Stimulated activated naive B cell treated with anti-CD40 and anti-IgM and Interleukin-4, amounts not matched to agents 10 μg/mL and 1 μg/mL and 100 μg/mL, for 72 hours (primary cell): ENCODE measurements at regions not wholly inside any gene's neighbourhood (a gene's known extent, or its start where the extent isn't known, plus 50 kb on each side); places are given as distances from the start of the nearest gene placed in this dataset.

Experiments used
- ATAC-seq, 2 donors: fragments of 150-1000 bp; cut with Tn5 transposase; replicated peaks; 2 replicates each; pipeline ENCODE4 v1.10.0; 2021; ENCODE audit warnings: moderate library complexity in 1 of 2
- DNase-seq: peaks from one replicate; pipeline ENCODE4 v3.0.0; 2021
- H3K27ac Mint-ChIP-seq: one replicate; pipeline ENCODE4 v1.8.0; 2022; ENCODE audit warnings: mild to moderate bottlenecking, mixed read lengths
- H3K27me3 Mint-ChIP-seq, 2 donors: one replicate each; pipeline ENCODE4 v1.8.0; 2022; ENCODE audit warnings: mixed read lengths in 2 of 2
- H3K36me3 Mint-ChIP-seq, 2 donors: one replicate each; pipeline ENCODE4 v1.8.0; 2022; ENCODE audit warnings: mixed read lengths in 2 of 2, mild to moderate bottlenecking in 1 of 2
- H3K4me1 Mint-ChIP-seq, 2 donors: one replicate each; pipeline ENCODE4 v1.8.0; 2022; ENCODE audit warnings: mixed read lengths in 2 of 2, mild to moderate bottlenecking in 1 of 2
- H3K4me3 Mint-ChIP-seq, 2 donors: one replicate each; pipeline ENCODE4 v1.8.0; 2022; ENCODE audit warnings: mild to moderate bottlenecking in 2 of 2, mixed read lengths in 2 of 2, moderate library complexity in 1 of 2
- H3K9me3 Mint-ChIP-seq, 2 donors: one replicate each; pipeline ENCODE4 v1.8.0; 2022; ENCODE audit warnings: mixed read lengths in 2 of 2, mild to moderate bottlenecking in 1 of 2

DNA sequence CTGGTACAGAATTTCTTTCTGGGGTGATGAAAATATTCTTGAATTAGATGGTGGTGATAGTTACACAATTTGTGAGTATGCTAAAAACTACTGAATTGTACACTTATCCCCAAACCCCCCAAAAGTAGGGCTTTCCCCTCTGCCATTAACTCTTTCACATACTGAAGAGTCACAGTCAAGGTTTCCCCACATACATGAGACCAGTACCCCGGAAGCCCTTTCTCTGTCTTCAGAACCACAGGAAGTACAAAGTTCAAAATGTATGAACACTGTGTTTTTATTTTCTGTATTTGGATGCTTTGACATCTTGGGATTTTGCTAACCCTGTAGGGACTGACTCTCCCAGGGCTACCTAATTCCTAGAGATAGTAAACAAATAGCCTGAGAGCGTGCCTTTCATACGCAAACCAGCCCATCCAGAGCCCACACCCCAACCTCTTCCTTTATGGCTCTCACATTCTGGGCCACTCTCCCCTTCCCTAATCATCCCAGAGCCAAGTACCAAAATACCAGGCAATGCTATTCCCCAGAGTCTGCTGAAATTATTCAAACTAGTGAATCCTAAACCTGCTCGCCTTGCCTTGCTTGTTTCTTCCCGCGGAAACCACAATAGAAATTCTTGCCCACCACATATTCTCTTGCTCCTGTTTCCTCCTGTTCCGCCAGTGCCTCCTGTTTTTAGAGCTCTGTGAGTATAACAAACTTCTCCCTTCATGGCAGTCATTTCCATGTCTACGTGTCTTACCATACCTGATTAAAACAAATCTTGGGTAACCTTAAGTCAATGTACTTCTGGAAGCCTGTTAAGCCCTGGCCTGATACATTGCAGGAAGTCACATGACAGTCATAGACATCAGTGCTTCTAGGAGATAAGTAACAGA lies 524.8 kb downstream of the FUT8 start:
- H3K4me3 Mint-ChIP-seq: no peak overlapping the region
- peaks cover 7 to 13% of the 10 kb centered on the region in 2 donors for H3K27me3 Mint-ChIP-seq
- peaks cover 0 to 2% of the 10 kb centered on the region in 2 donors for H3K4me1 Mint-ChIP-seq
- H3K36me3 Mint-ChIP-seq: no peaks in the 10 kb centered on the region
- no peak for DNase-seq
- no peak overlapping the region for H3K27ac Mint-ChIP-seq
- no peaks in the 10 kb centered on the region for H3K9me3 Mint-ChIP-seq
- no peak for ATAC-seq

DNA sequence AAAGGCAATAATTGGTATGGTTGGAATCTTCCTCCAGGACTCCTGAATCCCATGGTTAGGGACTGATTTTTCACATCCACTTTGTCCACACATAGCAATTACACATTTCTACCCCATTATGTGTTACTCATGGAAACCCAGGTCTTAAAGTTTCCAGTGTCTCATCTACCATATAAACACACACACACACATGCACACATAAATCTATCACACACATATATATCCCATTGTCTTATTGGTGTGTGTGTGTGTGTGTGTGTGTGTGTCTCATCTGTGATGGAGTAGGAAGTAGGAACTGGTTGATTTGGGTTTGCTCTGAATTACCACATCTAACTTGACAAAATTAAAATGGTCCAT lies 525.4 kb downstream of the FUT8 start:
- no peak for DNase-seq
- no peak for ATAC-seq
- Mint-ChIP-seq H3K36me3 (no peaks in the 10 kb centered on the region), H3K4me1 (peaks cover 0 to 2% of the 10 kb centered on the region in 2 donors), H3K27me3 (peaks cover 7 to 13% of the 10 kb centered on the region in 2 donors), H3K9me3 (no peaks in the 10 kb centered on the region), H3K27ac (no peak overlapping the region), H3K4me3 (no peak overlapping the region)

DNA sequence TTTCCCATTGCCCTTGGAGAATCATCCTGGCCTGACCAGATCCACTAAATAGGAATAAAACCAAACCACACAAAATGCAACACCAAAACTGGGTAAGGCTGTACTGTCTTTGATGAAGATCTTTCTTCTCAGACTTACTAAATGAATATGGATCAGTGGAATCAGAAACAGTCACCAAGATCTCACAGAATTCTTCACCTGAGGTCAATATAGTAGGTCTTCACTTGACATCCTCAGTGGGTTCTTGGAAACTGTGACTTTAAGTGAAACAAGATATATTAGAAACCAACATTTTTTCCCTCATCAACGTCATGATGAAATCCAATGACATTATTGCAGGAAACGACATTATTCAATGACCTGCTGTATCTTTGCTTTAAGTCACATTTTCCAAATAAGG lies 526.2 kb downstream of the FUT8 start:
- no peak for ATAC-seq
- Mint-ChIP-seq H3K27ac (no peak overlapping the region), H3K4me1 (peaks cover 0 to 2% of the 10 kb centered on the region in 2 donors)

DNA sequence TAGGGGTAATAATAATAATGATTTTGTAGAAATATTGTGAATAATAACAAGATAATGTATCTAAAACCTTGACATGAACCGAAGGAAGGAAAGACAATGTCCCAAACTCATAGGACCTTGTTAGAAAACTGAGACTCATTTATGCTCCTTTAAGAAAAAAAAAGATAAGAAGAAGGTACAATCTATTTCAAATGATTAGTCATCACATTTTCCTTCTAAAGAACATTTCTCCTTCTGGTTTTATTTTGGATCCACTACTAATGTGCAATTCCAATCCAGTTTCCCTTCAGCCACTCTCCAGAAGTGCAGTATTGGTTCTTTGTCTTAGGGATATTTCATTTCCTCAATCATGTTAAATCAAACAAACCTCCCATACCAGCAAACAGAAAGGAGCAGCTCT lies 526.7 kb downstream of the FUT8 start:
- H3K36me3 Mint-ChIP-seq: no peaks in the 10 kb centered on the region
- DNase-seq (no peak), ATAC-seq (no peak)
- peaks cover 0 to 2% of the 10 kb centered on the region in 2 donors for H3K4me1 Mint-ChIP-seq
- H3K4me3 Mint-ChIP-seq: no peak overlapping the region
- no peaks in the 10 kb centered on the region for H3K9me3 Mint-ChIP-seq
- peaks cover 7 to 13% of the 10 kb centered on the region in 2 donors for H3K27me3 Mint-ChIP-seq
- H3K27ac Mint-ChIP-seq: no peak overlapping the region

More for the DNA sequence above, 526.2 kb downstream of the FUT8 start:
- H3K9me3 Mint-ChIP-seq: no peaks in the 10 kb centered on the region
- H3K36me3 Mint-ChIP-seq: no peaks in the 10 kb centered on the region
- no peak overlapping the region for H3K4me3 Mint-ChIP-seq
- DNase-seq: no peak
- peaks cover 7 to 13% of the 10 kb centered on the region in 2 donors for H3K27me3 Mint-ChIP-seq

DNA sequence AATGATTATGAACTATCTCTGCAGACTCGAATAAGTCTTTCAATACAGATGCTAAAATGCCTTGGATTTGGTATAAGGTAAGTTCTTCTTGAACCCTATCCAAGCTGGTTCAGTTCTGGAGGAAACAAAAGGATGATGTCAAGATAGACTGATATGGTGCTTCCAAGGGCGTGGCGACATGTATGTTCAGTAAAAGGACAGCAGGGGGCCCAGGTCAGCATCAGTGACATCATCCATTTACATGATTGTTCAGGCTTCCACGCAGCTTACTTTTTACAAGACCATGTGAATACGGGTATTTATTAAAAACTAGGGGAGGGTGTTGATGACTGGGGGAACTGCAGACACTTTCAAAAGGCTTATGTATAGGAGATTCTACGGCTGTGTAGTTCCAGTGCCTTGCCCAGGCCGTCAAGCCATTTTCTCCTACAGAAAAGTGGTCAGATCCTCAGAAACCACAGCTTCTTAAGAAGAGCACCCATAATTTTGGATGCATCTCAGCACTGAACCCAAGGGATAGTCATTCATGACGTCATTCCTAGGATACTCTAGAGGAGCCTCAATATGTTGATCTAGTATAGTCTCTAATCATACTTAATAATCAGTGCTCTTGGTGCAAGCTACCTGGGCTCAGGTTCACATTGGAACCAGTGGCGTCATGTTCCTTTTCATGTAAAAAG lies 527.7 kb downstream of the FUT8 start:
- ATAC-seq (peak; percentile 60), DNase-seq (no peak)
- H3K27ac Mint-ChIP-seq: no peak overlapping the region
- H3K4me3 Mint-ChIP-seq: no peak overlapping the region
- H3K4me1 Mint-ChIP-seq: peaks cover 0 to 2% of the 10 kb centered on the region in 2 donors
- peaks cover 7 to 13% of the 10 kb centered on the region in 2 donors for H3K27me3 Mint-ChIP-seq
- no peaks in the 10 kb centered on the region for H3K36me3 Mint-ChIP-seq
- H3K9me3 Mint-ChIP-seq: no peaks in the 10 kb centered on the region

DNA sequence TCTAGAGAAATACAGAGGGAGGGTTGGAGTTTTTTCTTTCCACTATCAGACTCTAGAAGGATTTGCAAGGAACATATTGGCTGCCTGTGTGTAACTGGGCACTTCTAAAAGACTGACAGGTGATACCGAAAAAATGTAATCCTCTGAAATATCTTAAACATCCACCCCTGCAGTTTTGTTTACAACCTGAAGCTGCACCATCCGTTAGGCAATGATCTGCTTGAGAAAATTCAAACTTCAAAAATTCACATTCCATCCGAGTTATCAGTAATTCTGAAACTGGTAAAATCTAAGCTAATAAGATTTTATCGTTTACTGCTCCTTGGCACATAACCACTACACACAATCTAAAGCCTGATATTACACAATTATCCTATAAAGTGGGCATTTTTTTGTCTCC lies 528.6 kb downstream of the FUT8 start:
- Mint-ChIP-seq H3K36me3 (no peaks in the 10 kb centered on the region), H3K27ac (no peak overlapping the region), H3K27me3 (peaks cover 7 to 13% of the 10 kb centered on the region in 2 donors), H3K4me1 (peaks cover 0 to 2% of the 10 kb centered on the region in 2 donors), H3K4me3 (no peak overlapping the region), H3K9me3 (no peaks in the 10 kb centered on the region)
- DNase-seq (no peak), ATAC-seq (no peak)

DNA sequence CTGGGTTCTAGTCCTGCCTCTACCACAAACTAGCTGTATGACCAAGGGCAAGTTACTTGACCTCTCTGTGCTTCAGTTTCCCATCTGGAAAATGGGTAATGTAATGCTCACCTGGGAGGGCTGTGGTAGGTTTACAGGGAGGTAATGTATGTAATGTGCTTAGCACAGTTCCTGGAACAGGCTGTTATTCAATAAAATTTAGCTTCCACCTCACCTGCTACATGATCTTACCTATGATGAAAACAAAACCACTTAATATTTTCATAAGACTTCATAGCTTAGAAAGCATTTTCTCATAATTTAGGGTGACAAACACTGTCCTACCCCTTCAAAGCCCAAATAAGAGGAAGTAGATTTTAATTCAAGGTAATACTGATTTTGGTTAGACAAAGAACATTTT lies 530.6 kb downstream of the FUT8 start:
- no peak for DNase-seq
- Mint-ChIP-seq H3K27ac (no peak overlapping the region), H3K9me3 (no peaks in the 10 kb centered on the region), H3K36me3 (no peaks in the 10 kb centered on the region), H3K27me3 (peaks cover 15 to 20% of the 10 kb centered on the region in 2 donors), H3K4me3 (no peak overlapping the region), H3K4me1 (no peaks in the 10 kb centered on the region)
- ATAC-seq: no peak

DNA sequence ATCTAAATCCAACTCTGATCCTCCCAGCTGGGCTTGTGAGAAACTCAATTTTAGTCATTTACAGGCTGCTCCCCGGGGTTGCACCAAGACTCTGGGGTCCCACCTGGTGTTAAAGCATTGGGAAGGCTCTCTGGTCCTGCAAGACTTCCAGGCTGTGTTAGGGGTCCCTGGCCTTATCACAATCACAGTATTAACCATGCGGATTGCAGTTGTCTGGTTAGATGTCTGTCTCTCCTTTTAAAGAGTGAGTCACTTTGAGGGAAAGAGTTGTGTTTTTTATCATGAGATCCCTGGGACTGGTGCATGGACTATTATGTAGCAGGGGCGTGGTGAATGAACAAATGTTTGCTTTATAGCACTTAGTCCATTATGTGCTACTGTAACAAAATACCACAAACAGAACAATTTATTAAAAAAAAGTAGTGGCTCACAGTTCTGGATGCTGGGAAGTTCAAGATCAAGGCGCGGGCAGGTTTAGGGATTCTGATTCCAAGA lies 531.4 kb downstream of the FUT8 start:
- Mint-ChIP-seq H3K27ac (no peak overlapping the region), H3K27me3 (peaks cover 18 to 19% of the 10 kb centered on the region in 2 donors), H3K36me3 (no peaks in the 10 kb centered on the region), H3K4me3 (no peak overlapping the region), H3K4me1 (no peaks in the 10 kb centered on the region), H3K9me3 (no peaks in the 10 kb centered on the region)
- DNase-seq (no peak), ATAC-seq (no peak)

DNA sequence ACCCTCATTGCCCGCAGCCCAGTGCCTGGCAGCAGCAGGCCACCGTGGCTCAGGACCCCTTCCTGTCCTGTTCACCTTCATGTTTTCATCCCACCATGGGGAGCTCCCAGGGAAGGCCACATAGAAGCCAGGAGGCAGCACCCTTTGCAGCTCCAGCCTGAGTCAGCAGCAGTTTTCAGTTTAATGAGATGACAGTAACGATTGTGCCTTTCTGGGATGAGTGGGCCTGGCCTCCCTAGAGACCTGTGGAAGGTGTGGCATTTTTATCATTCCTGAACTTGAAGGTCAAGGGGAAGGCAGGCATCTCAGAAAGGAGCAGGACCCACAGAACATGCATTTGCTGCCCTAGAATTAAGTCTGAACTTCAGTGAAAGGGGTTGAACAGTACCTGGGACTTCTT lies 532.8 kb downstream of the FUT8 start:
- Mint-ChIP-seq H3K4me3 (no peak overlapping the region), H3K27ac (no peak overlapping the region), H3K9me3 (no peaks in the 10 kb centered on the region)

DNA sequence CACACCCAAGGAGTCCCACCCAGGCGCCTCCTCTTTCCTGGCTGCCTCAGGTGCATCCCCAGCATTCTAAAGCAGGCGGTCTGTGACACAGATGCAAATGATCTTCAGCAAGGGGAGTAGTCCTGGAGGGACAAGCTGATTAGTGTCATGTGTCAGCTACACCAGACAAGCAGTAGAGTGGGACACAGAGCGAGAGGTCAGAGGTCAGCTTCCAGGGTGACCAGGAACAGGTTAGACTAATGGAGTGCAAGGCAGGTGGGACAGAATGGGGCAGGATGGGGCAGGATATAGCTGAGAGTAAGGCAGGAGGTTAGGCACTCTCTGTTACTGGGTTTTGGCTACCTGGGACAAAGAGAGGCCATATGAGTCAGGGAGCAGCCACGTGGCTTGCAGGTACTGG lies 534.0 kb downstream of the FUT8 start:
- H3K27me3 Mint-ChIP-seq: peaks cover 24 to 29% of the 10 kb centered on the region in 2 donors
- H3K4me3 Mint-ChIP-seq: no peak overlapping the region

More for the DNA sequence above, 532.8 kb downstream of the FUT8 start:
- DNase-seq (no peak), ATAC-seq (no peak)
- no peaks in the 10 kb centered on the region for H3K36me3 Mint-ChIP-seq
- H3K27me3 Mint-ChIP-seq: peaks cover 18 to 23% of the 10 kb centered on the region in 2 donors
- H3K4me1 Mint-ChIP-seq: peaks cover 8 to 9% of the 10 kb centered on the region in 2 donors

DNA sequence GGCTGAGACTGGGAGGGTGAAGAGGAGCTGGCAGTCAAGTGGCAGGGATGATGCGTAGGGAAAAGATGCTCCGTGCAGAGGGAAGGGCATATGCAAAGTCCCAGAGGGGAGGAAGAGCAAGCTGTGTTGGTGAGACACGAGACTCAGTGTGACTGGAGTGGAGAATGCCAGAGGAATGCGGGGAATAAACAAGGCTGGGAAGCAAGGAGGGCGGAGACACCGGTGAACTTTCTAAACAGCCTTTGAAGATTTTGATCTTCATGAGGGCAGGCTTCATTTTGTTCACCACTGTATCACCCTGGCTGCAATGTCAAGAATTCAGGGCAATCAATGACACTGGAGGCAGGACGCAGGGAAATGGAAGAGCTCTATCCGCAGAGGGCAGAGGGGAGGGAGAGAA lies 535.8 kb downstream of the FUT8 start:
- ATAC-seq: no peak
- Mint-ChIP-seq H3K27ac (no peak overlapping the region), H3K4me1 (peaks cover 8 to 10% of the 10 kb centered on the region in 2 donors), H3K4me3 (no peak overlapping the region), H3K9me3 (no peaks in the 10 kb centered on the region), H3K36me3 (no peaks in the 10 kb centered on the region), H3K27me3 (peaks cover 25 to 29% of the 10 kb centered on the region in 2 donors)
- no peak for DNase-seq

More for the DNA sequence above, 534.0 kb downstream of the FUT8 start:
- Mint-ChIP-seq H3K27ac (no peak overlapping the region), H3K36me3 (no peaks in the 10 kb centered on the region), H3K9me3 (no peaks in the 10 kb centered on the region), H3K4me1 (peaks cover 8 to 10% of the 10 kb centered on the region in 2 donors)
- ATAC-seq (no peak), DNase-seq (no peak)

DNA sequence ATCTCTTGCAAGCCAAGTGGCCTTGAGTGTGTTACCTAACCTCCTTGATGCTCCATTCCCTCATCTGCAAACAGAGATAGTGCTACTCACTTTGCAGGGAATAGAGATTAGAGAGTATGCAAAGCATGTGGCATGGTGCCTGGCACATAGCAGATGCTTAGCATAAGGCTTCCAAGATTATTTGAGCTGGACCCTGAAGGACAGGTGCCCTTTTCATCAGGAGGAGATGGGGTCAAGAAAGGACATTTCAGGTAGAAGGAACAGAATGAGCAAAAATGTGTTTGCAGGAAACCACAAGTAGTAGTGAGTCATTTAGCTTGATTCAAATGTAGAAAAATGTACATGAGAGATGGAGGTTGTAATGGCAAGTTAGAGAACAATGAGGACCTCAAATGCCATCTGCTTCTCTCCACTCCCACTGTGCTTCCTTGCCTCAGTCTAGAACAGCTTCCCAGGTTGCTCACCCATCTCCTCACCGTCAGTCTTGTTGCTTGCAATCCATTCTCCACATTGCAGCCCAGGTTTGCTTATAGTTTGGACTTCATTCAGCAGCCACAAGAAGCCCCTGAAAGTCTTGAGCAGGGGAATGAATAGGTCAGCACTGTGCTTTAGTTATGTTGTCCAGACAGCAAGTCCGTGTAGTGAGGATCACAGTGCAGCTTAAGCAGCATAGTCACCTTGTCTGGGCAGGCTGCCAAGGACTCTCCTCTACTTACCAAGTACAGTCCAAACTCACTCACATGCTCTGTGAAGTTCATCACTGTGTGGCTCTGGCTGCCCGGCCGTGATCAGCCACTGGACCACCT lies 536.3 kb upstream of the CCDC196 start:
- Mint-ChIP-seq H3K4me3 (no peak overlapping the region), H3K27me3 (peaks cover 25 to 29% of the 10 kb centered on the region in 2 donors), H3K4me1 (peaks cover 8 to 10% of the 10 kb centered on the region in 2 donors), H3K27ac (peak overlapping the region; percentile 78), H3K9me3 (no peaks in the 10 kb centered on the region), H3K36me3 (no peaks in the 10 kb centered on the region)
- DNase-seq: no peak
- peak; percentile 66 to 79 for ATAC-seq

DNA sequence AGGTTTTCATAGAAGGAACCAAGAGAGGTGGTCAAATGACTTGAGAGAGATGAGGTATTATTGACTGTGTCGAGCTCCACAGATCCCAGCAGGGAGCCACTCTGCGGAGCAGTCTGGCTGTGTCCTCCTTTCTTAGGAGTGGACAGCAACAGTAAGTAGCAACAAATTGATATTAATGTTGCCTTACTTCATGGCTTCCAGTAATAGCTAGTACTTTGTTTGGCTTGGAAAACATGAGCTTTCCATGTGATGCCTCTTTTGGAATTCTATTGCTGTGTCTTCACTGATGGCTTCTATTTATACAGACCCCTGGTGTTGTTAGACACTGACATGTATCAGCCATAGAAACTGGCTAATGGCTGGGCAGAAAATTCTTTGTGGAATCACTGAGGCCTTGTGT lies 531.2 kb upstream of the CCDC196 start:
- Mint-ChIP-seq H3K27ac (no peak overlapping the region), H3K27me3 (peaks cover 10 to 11% of the 10 kb centered on the region in 2 donors), H3K4me3 (no peak overlapping the region), H3K36me3 (no peaks in the 10 kb centered on the region), H3K9me3 (no peaks in the 10 kb centered on the region), H3K4me1 (peaks cover 4 to 5% of the 10 kb centered on the region in 2 donors)
- no peak for ATAC-seq
- DNase-seq: no peak

DNA sequence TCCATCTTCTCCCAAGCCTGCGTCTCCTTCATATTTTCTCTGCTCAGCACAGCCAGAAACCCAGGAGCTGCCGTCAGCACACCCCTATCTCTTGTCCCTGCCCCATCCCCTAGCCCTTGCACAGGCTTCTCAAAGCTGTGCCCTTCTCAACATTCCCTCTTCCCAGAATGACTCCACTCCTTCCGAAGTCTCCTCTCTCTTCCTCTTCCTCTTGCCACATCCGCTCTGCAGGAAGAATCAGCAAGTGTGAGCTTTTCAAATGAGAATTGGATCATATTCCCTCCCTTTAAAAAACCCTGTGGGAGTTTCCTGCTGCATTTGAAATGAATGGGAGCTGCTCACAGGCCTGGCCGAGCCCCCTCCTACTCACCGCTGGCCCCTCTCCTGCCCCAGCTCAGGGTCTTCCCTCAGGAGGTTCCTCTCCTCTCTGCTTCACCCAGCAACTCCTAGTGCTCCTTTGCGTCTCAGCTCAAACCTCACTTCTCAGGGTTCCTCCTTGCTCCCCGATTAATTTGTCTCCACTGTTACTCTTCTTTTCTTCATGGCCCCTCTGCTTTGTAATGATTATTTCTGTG lies 528.5 kb upstream of the CCDC196 start:
- no peak overlapping the region for H3K4me3 Mint-ChIP-seq
- H3K4me1 Mint-ChIP-seq: peaks cover 2 to 5% of the 10 kb centered on the region in 2 donors
- H3K27me3 Mint-ChIP-seq: peaks cover 18 to 26% of the 10 kb centered on the region in 2 donors
- no peak for ATAC-seq
- no peak overlapping the region for H3K27ac Mint-ChIP-seq
- H3K9me3 Mint-ChIP-seq: no peaks in the 10 kb centered on the region
- H3K36me3 Mint-ChIP-seq: no peaks in the 10 kb centered on the region
- no peak for DNase-seq
